HG02763 (cell line): ENCODE measurements at regions not wholly inside any gene's neighbourhood (a gene's known extent, or its start where the extent isn't known, plus 50 kb on each side); places are given as distances from the start of the nearest gene placed in this dataset.
"Not testable (repeated sequence)": the region's sequence is repeated elsewhere in the genome, so short reads cannot be mapped to it uniquely, and the experiment has no call there.

Experiments used
- ATAC-seq: cut with Tn5 transposase; IDR thresholded peaks from one replicate; pipeline ENCODE4 v1.9.1; 2021; ENCODE audit warnings: mild to moderate bottlenecking, moderate library complexity; ENCODE audit not compliant: unreplicated experiment

- ATAC-seq = no peak
Observed at GRCh38 chr2:107542314-107542740, 284.4 kb upstream of the RGPD4 start.

GRCh38 chr2:107543793-107544192, 282.9 kb upstream of the RGPD4 start:
- no peak for ATAC-seq

GRCh38 chr2:107545066-107545465, 281.6 kb upstream of the RGPD4 start:
- no peak for ATAC-seq

GRCh38 chr2:107545851-107546250, 280.8 kb upstream of the RGPD4 start:
- no peak for ATAC-seq

- no peak for ATAC-seq
Observed at GRCh38 chr2:107548216-107548615, 278.5 kb upstream of the RGPD4 start.

GRCh38 chr2:107553046-107553445, 273.6 kb upstream of the RGPD4 start:
- no peak for ATAC-seq

GRCh38 chr2:107553539-107553938, 273.2 kb upstream of the RGPD4 start:
- no peak for ATAC-seq

GRCh38 chr2:107556038-107556627, 270.6 kb upstream of the RGPD4 start:
- no peak for ATAC-seq

- no peak for ATAC-seq
Observed at GRCh38 chr2:107558295-107558694, 268.4 kb upstream of the RGPD4 start.

GRCh38 chr2:107569496-107569895, 257.2 kb upstream of the RGPD4 start:
- ATAC-seq = no peak

GRCh38 chr2:107570876-107571275, 255.8 kb upstream of the RGPD4 start:
- no peak for ATAC-seq

GRCh38 chr2:107572890-107573289, 253.8 kb upstream of the RGPD4 start:
- ATAC-seq = not testable (repeated sequence)

GRCh38 chr2:107576991-107577390, 249.7 kb upstream of the RGPD4 start:
- no peak for ATAC-seq

GRCh38 chr2:107582487-107582886, 244.2 kb upstream of the RGPD4 start:
- no peak for ATAC-seq

- no peak for ATAC-seq
Observed at GRCh38 chr2:107584577-107584976, 242.1 kb upstream of the RGPD4 start.

- no peak for ATAC-seq
Observed at GRCh38 chr2:107585851-107586250, 240.8 kb upstream of the RGPD4 start.

GRCh38 chr2:107588181-107588580, 238.5 kb upstream of the RGPD4 start:
- ATAC-seq = no peak

GRCh38 chr2:107589079-107589491, 237.6 kb upstream of the RGPD4 start:
- ATAC-seq = no peak

- ATAC-seq = no peak
Observed at GRCh38 chr2:107591561-107592279, 235.0 kb upstream of the RGPD4 start.

- no peak for ATAC-seq
Observed at GRCh38 chr2:107592280-107592624, 234.4 kb upstream of the RGPD4 start.

- no peak for ATAC-seq
Observed at GRCh38 chr2:107595285-107595684, 231.4 kb upstream of the RGPD4 start.

GRCh38 chr2:107595749-107596148, 230.9 kb upstream of the RGPD4 start:
- ATAC-seq = no peak

- ATAC-seq = no peak
Observed at GRCh38 chr2:107597507-107597906, 229.2 kb upstream of the RGPD4 start.
